Keratinocyte (primary cell): ENCODE measurements at regions not wholly inside any gene's neighbourhood (a gene's known extent, or its start where the extent isn't known, plus 50 kb on each side); places are given as distances from the start of the nearest gene placed in this dataset.

ENCODE experiments used
- DNase-seq: peaks from one replicate; pipeline ENCODE4 v3.0.0-alpha.2; 2011; ENCODE audit warnings: low read depth, missing footprints, low spot score
- FAIRE-seq: peaks from 2 replicates; lab custom pipeline; 2011; peaks lifted over from hg19 to GRCh38; lab: Jason Lieb, UNC
- H2AFZ ChIP-seq: 2 replicates; pipeline ENCODE4 v1.6.0; 2012; ENCODE audit warnings: low read length, control low read depth, inconsistent platforms; ENCODE audit not compliant: control insufficient read depth
- H3K27ac ChIP-seq: 2 replicates; pipeline ENCODE4 v1.5.1; 2011; ENCODE audit warnings: low read length; ENCODE audit not compliant: control insufficient read depth, insufficient read depth
- H3K27me3 ChIP-seq: 3 replicates; pipeline ENCODE4 v1.6.0; 2011; ENCODE audit warnings: low read length; ENCODE audit not compliant: control insufficient read depth, insufficient read depth; ENCODE audit errors: extremely low read depth
- H3K36me3 ChIP-seq, 2 experiments: 2 replicates in 1 of 2; 3 replicates in 1 of 2; pipeline ENCODE4 v1.5.1; 2011; ENCODE audit warnings: low read length in 2 of 2, mild to moderate bottlenecking in 1 of 2; ENCODE audit not compliant: control insufficient read depth in 2 of 2, insufficient read depth in 2 of 2; ENCODE audit errors: extremely low read depth in 1 of 2
- H3K4me1 ChIP-seq: 3 replicates; pipeline ENCODE4 v1.5.1; 2011; ENCODE audit warnings: low read length; ENCODE audit not compliant: control insufficient read depth, insufficient read depth; ENCODE audit errors: extremely low read depth
- H3K4me2 ChIP-seq: 3 replicates; pipeline ENCODE4 v1.6.0; 2011; ENCODE audit warnings: low read depth, low read length; ENCODE audit not compliant: control insufficient read depth, insufficient read depth; ENCODE audit errors: extremely low read depth
- H3K4me3 ChIP-seq, 3 experiments: fragments of 200-600 bp in 1 of 3; sonication (generic) in 1 of 3; 2 replicates in 2 of 3; 3 replicates in 1 of 3; pipeline ENCODE4 v1.5.1; 2011 to 2016; ENCODE audit warnings: low read length in 3 of 3, mild to moderate bottlenecking in 3 of 3, control low read depth in 2 of 3, inconsistent platforms in 1 of 3, low read depth in 1 of 3, mixed read lengths in 1 of 3, mixed run types in 1 of 3, moderate library complexity in 1 of 3; ENCODE audit not compliant: control insufficient read depth in 2 of 3, insufficient read depth in 2 of 3; ENCODE audit errors: extremely low read depth in 1 of 3
- H3K79me2 ChIP-seq: 2 replicates; pipeline ENCODE4 v1.6.0; 2012; ENCODE audit warnings: low read length; ENCODE audit not compliant: control insufficient read depth, insufficient read depth
- H3K9ac ChIP-seq: 3 replicates; pipeline ENCODE4 v1.6.0; 2011; ENCODE audit warnings: low read length; ENCODE audit not compliant: control insufficient read depth, insufficient read depth; ENCODE audit errors: extremely low read depth
- H3K9me1 ChIP-seq: 3 replicates; pipeline ENCODE4 v1.6.0; 2011; ENCODE audit warnings: low read length; ENCODE audit not compliant: control insufficient read depth, insufficient read depth; ENCODE audit errors: extremely low read depth
- H3K9me3 ChIP-seq: 2 replicates; pipeline ENCODE4 v1.5.1; 2012; ENCODE audit warnings: low read depth, low read length; ENCODE audit not compliant: control insufficient read depth
- H4K20me1 ChIP-seq: 3 replicates; pipeline ENCODE4 v1.6.0; 2011; ENCODE audit warnings: low read length; ENCODE audit not compliant: control insufficient read depth, insufficient read depth; ENCODE audit errors: extremely low read depth
- CTCF ChIP-seq, 3 experiments: IDR thresholded peaks in 1 of 3; conservative IDR thresholded peaks in 1 of 3; optimal IDR thresholded peaks in 1 of 3; 2 replicates in 2 of 3; 3 replicates in 1 of 3; pipeline versions ENCODE3 to v1.5.1; 2011; ENCODE audit warnings: low read length in 3 of 3, mild to moderate bottlenecking in 3 of 3, moderate library complexity in 2 of 3, control low read depth in 1 of 3, inconsistent platforms in 1 of 3; ENCODE audit not compliant: insufficient read depth in 2 of 3; ENCODE audit errors: extremely low read depth in 1 of 3
- EZH2 ChIP-seq: IDR thresholded peaks from one replicate; pipeline ENCODE4 v1.6.1; 2012; ENCODE audit warnings: inconsistent platforms, mild to moderate bottlenecking, low read length, moderate library complexity
- dilution Hi-C: fragments of 300-500 bp; cut with MboI; formaldehyde crosslinking; loops from one replicate; pipeline ENCODE4 v1.7.0; 2020; ENCODE audit warnings: low sequenced_read_pairs; ENCODE audit not compliant: extremely low pct_ligation_motif_present

GRCh38 chr3:46104706-46105105, 77.4 kb upstream of the XCR1 start:
- Histone ChIP-seq H4K20me1 (no peaks in the 10 kb centered on the region), H3K4me1 (peaks cover 4% of the 10 kb centered on the region), H3K4me3 (no peak overlapping the region), H2AFZ (no peak overlapping the region), H3K9me1 (no peaks in the 10 kb centered on the region), H3K27ac (no peak overlapping the region), H3K36me3 (no peaks in the 10 kb centered on the region), H3K9ac (no peak overlapping the region), H3K4me2 (no peak overlapping the region), H3K9me3 (no peaks in the 10 kb centered on the region), H3K27me3 (no peaks in the 10 kb centered on the region), H3K79me2 (no peaks in the 10 kb centered on the region)
- DNase-seq, result no peak
- dilution Hi-C loops, result no loop called here
- TF ChIP-seq CTCF (optimal IDR thresholded peaks at IDR 0.05 in 1 of 3, IDR thresholded peaks at IDR 0.05 in 1 of 3, conservative IDR thresholded peaks at IDR 0.05 in 1 of 3; ENCODE audit: extremely low read depth in 1 of 3, insufficient read depth in 2 of 3, low read length in 3 of 3) (no peak), EZH2 (no peak)
- no peak for FAIRE-seq

- Histone ChIP-seq H3K79me2 (no peaks in the 10 kb centered on the region), H3K4me3 (no peak overlapping the region), H3K36me3 (no peaks in the 10 kb centered on the region), H2AFZ (no peak overlapping the region), H3K9me3 (no peaks in the 10 kb centered on the region), H3K4me1 (peaks cover 3% of the 10 kb centered on the region), H3K9ac (no peak overlapping the region), H3K27me3 (no peaks in the 10 kb centered on the region), H3K27ac (no peak overlapping the region), H3K9me1 (no peaks in the 10 kb centered on the region), H4K20me1 (no peaks in the 10 kb centered on the region), H3K4me2 (no peak overlapping the region)
- dilution Hi-C loops, result no loop called here
- no peak for TF ChIP-seq EZH2
- TF ChIP-seq CTCF (optimal IDR thresholded peaks at IDR 0.05 in 1 of 3, IDR thresholded peaks at IDR 0.05 in 1 of 3, conservative IDR thresholded peaks at IDR 0.05 in 1 of 3; ENCODE audit: extremely low read depth in 1 of 3, insufficient read depth in 2 of 3, low read length in 3 of 3), result no peak
- DNase-seq (no peak), FAIRE-seq (no peak)
Measured at GRCh38 chr3:46102780-46103130, 75.5 kb upstream of the XCR1 start.
